Spinal cord (tissue), 9 donors: ENCODE measurements at regions not wholly inside any gene's neighbourhood (a gene's known extent, or its start where the extent isn't known, plus 50 kb on each side); places are given as distances from the start of the nearest gene placed in this dataset.

ENCODE experiments used
- DNase-seq, 6 donors: peaks; one replicate each; pipeline versions ENCODE4 v3.0.0 to v3.0.0-alpha.2; 2013 to 2015; ENCODE audit warnings: low spot score in 6 of 6, low read depth in 4 of 6
- H3K27ac ChIP-seq: one replicate; pipeline ENCODE4 v1.5.1; 2013; ENCODE audit warnings: low read depth, low read length, control low read depth
- H3K27me3 ChIP-seq: one replicate; pipeline ENCODE4 v1.6.1; 2013; ENCODE audit warnings: low read length; ENCODE audit not compliant: control insufficient read depth, insufficient read depth
- H3K36me3 ChIP-seq: one replicate; pipeline ENCODE4 v1.6.1; 2013; ENCODE audit warnings: low read length; ENCODE audit not compliant: control insufficient read depth, insufficient read depth
- H3K4me1 ChIP-seq: one replicate; pipeline ENCODE4 v1.6.1; 2013; ENCODE audit warnings: low read length; ENCODE audit not compliant: control insufficient read depth, insufficient read depth
- H3K4me3 ChIP-seq: one replicate; pipeline ENCODE4 v1.5.1; 2013; ENCODE audit warnings: low read depth, low read length, control low read depth
- H3K9me3 ChIP-seq: one replicate; pipeline ENCODE4 v1.6.1; 2013; ENCODE audit warnings: low read length; ENCODE audit not compliant: control insufficient read depth, insufficient read depth
- WGBS: methylation state at CpG from one replicate; pipeline ENCODE4 v1.1.5; 2013; ENCODE audit warnings: missing lambda C conversion rate; ENCODE audit not compliant: insufficient coverage; 5-methylcytosine and 5-hydroxymethylcytosine counted together
- donor health status: healthy.

GRCh38 chr20:52565614-52566013 is 374.0 kb upstream of the ZFP64 start:
- no peaks in the 10 kb centered on the region for H3K27me3 ChIP-seq
- H3K36me3 ChIP-seq, result no peaks in the 10 kb centered on the region
- no peaks in the 10 kb centered on the region for H3K4me1 ChIP-seq
- no peaks in the 10 kb centered on the region for H3K9me3 ChIP-seq
- no peak overlapping the region for H3K27ac ChIP-seq
- no peak for DNase-seq
- H3K4me3 ChIP-seq, result no peak overlapping the region
- WGBS, result 100% methylated on average over 2 of the region's 2 CpGs

- H3K9me3 ChIP-seq, result peaks cover 3% of the 10 kb centered on the region
- H3K27me3 ChIP-seq, result no peaks in the 10 kb centered on the region
- no peaks in the 10 kb centered on the region for H3K36me3 ChIP-seq
- no peaks in the 10 kb centered on the region for H3K4me1 ChIP-seq
- DNase-seq, result no peak
- H3K27ac ChIP-seq, result no peak overlapping the region
- 95% methylated on average over 3 of the region's 4 CpGs for WGBS
- H3K4me3 ChIP-seq, result no peak overlapping the region
These were observed 373.0 kb upstream of the ZFP64 start for GRCh38 chr20:52564594-52564993.

DNA sequence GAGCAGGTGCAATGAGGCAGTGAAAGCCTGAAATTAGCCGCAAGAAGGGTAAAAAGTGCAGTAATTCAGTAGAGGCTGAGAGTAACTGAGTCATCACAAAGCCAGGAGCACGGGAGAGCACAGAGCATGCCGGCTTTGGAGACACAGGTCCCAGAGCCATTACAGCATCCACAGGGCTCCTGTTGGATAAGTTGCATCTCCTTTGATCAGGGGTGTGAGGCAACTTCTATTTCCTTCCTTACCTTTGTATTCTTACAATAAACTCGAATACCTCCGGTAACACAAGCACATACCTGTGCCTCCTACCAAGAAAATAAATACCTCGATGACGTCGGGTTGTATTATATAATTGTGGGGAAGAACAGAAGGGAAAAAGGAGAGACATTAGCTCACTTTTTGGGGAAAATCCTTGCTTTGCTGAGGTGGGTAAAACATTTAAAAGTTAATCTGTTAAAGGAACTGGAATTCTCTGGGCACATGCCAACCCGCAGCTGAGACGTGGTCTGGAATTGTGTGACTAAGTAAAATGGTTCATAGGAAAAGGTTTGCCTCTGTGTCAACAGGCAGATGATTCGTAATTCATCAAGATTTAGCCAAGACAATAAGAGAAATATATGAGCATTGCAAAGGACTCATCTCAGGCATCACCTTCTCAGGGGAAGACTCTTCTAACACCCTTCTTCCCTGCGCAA is 360.7 kb upstream of the ZFP64 start:
- no peaks in the 10 kb centered on the region for H3K27me3 ChIP-seq
- no peak overlapping the region for H3K27ac ChIP-seq
- no peaks in the 10 kb centered on the region for H3K36me3 ChIP-seq
- no peak for DNase-seq
- WGBS, result 60% methylated on average over 6 of the region's 12 CpGs
- no peak overlapping the region for H3K4me3 ChIP-seq
- no peaks in the 10 kb centered on the region for H3K9me3 ChIP-seq
- H3K4me1 ChIP-seq, result no peaks in the 10 kb centered on the region

- Histone ChIP-seq H3K36me3 (no peaks in the 10 kb centered on the region), H3K27me3 (no peaks in the 10 kb centered on the region), H3K9me3 (no peaks in the 10 kb centered on the region), H3K4me1 (no peaks in the 10 kb centered on the region), H3K27ac (no peak overlapping the region), H3K4me3 (no peak overlapping the region)
- peak in 1 of 6 donors; percentile 87 for DNase-seq
- 40% methylated on average over 1 of the region's 4 CpGs for WGBS
These were observed 350.6 kb upstream of the ZFP64 start for GRCh38 chr20:52542131-52542530.

- no peaks in the 10 kb centered on the region for H3K36me3 ChIP-seq
- no peaks in the 10 kb centered on the region for H3K4me1 ChIP-seq
- no peaks in the 10 kb centered on the region for H3K27me3 ChIP-seq
- no CpG with 5 or more reads among the region's 1 CpG for WGBS
- H3K4me3 ChIP-seq, result no peak overlapping the region
- no peaks in the 10 kb centered on the region for H3K9me3 ChIP-seq
- no peak for DNase-seq
- H3K27ac ChIP-seq, result no peak overlapping the region
These were observed 348.9 kb upstream of the ZFP64 start for GRCh38 chr20:52540509-52540908.

- no peak overlapping the region for H3K27ac ChIP-seq
- H3K9me3 ChIP-seq, result no peaks in the 10 kb centered on the region
- no peaks in the 10 kb centered on the region for H3K36me3 ChIP-seq
- no CpG with 5 or more reads among the region's 2 CpGs for WGBS
- DNase-seq, result no peak
- no peaks in the 10 kb centered on the region for H3K4me1 ChIP-seq
- H3K4me3 ChIP-seq, result no peak overlapping the region
- no peaks in the 10 kb centered on the region for H3K27me3 ChIP-seq
These were observed 348.3 kb upstream of the ZFP64 start for GRCh38 chr20:52539891-52540290.

DNA sequence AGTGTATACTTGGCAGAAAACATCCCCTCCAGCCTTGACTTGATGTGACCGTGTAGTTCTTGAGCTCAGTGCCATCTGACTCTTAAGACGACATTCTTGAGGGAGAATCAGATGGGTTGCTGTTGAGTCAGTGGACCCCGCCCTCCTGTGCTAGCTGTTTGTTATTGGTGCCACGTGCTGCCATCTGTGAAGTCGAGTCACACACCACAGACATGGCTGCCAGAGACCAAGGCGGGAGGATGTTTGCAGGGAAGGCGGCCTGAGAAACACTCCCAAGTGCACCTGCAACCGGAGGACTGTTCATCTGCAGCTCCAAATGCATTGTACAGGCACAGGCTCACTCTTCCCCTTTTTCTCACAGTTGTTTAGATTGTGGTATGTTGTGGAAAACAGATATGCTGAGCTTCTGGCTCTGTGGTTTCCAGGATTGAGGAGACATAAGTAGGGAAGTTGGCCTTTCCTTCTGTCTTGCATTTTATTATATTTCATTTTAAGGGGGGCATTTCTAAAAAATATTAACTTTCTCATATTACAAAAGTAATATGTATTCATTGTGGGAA is 345.3 kb upstream of the ZFP64 start:
- H3K4me3 ChIP-seq, result no peak overlapping the region
- H3K27me3 ChIP-seq, result no peaks in the 10 kb centered on the region
- H3K4me1 ChIP-seq, result no peaks in the 10 kb centered on the region
- no peaks in the 10 kb centered on the region for H3K36me3 ChIP-seq
- no peak for DNase-seq
- no peak overlapping the region for H3K27ac ChIP-seq
- no peaks in the 10 kb centered on the region for H3K9me3 ChIP-seq
- WGBS, result 86% methylated on average over 8 of the region's 8 CpGs

GRCh38 chr20:52536040-52536439 is 344.5 kb upstream of the ZFP64 start:
- Histone ChIP-seq H3K36me3 (no peaks in the 10 kb centered on the region), H3K4me3 (no peak overlapping the region), H3K27me3 (no peaks in the 10 kb centered on the region), H3K9me3 (no peaks in the 10 kb centered on the region), H3K4me1 (no peaks in the 10 kb centered on the region), H3K27ac (no peak overlapping the region)
- no CpG with 5 or more reads among the region's 1 CpG for WGBS
- no peak for DNase-seq

GRCh38 chr20:52534616-52535015 is 343.0 kb upstream of the ZFP64 start:
- WGBS, result no CpG with 5 or more reads among the region's 4 CpGs
- Histone ChIP-seq H3K27ac (no peak overlapping the region), H3K4me3 (no peak overlapping the region), H3K27me3 (no peaks in the 10 kb centered on the region), H3K9me3 (no peaks in the 10 kb centered on the region), H3K4me1 (no peaks in the 10 kb centered on the region), H3K36me3 (no peaks in the 10 kb centered on the region)
- DNase-seq, result peak in 1 of 6 donors; percentile 73

DNA sequence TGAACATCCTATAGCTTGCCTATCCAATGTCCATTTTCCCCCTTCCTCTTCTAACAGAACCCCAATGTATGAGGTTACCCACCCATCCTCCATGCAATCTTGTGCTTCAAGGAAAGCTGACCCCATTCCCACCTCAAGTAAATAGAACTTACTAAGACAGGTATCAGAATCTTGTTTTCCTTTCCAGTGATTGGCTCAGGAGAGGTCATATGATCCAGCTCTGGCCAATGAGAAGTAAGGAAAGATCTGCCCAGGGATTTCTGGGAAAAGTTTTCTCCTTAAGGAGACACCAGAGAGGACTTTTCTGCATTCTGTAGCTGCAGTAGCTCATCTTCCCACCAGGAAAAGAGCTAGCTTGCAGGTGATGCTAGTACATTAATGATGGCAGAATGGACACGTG is 341.8 kb upstream of the ZFP64 start:
- H3K27ac ChIP-seq, result no peak overlapping the region
- no peak overlapping the region for H3K4me3 ChIP-seq
- no peaks in the 10 kb centered on the region for H3K27me3 ChIP-seq
- H3K4me1 ChIP-seq, result no peaks in the 10 kb centered on the region
- no peaks in the 10 kb centered on the region for H3K9me3 ChIP-seq
- DNase-seq, result no peak
- WGBS, result 60% methylated on average over 1 of the region's 1 CpG
- no peaks in the 10 kb centered on the region for H3K36me3 ChIP-seq
